Ovary (tissue), 7 donors: ENCODE measurements at regions not wholly inside any gene's neighbourhood (a gene's known extent, or its start where the extent isn't known, plus 50 kb on each side); places are given as distances from the start of the nearest gene placed in this dataset.

Experiments
- DNase-seq, 5 donors: peaks; one replicate each; pipeline ENCODE4 v3.0.0-alpha.2; 2019 to 2020
- H3K27ac ChIP-seq, 2 donors: fragments of 200-600 bp; one replicate each; pipeline versions ENCODE4 v1.5.1 to v1.8.0; 2019 to 2022
- H3K27me3 ChIP-seq: fragments of 200-600 bp; one replicate; pipeline ENCODE4 v1.8.0; 2022
- H3K36me3 ChIP-seq: fragments of 200-600 bp; sonication (generic); one replicate; pipeline ENCODE4 v1.5.1; 2019
- H3K4me1 ChIP-seq: one replicate; pipeline ENCODE4 v1.8.1; 2013; ENCODE audit warnings: mild to moderate bottlenecking, moderate library complexity; ENCODE audit not compliant: insufficient read depth
- H3K4me3 ChIP-seq: fragments of 200-600 bp; sonication (generic); one replicate; pipeline ENCODE4 v1.5.1; 2017
- H3K9me3 ChIP-seq, 2 donors: fragments of 200-600 bp in 1 of 2; sonication (generic) in 1 of 2; one replicate each; pipeline versions ENCODE4 v1.5.1 to v1.8.1; 2013 to 2019; ENCODE audit warnings: mild to moderate bottlenecking in 1 of 2, moderate library complexity in 1 of 2
- CTCF ChIP-seq, 3 donors: fragments of 450-650 bp in 2 of 3; fragments of 200-600 bp in 1 of 3; IDR thresholded peaks; one replicate each; pipeline versions ENCODE4 v1.5.1 to v1.8.0; 2016 to 2022; ENCODE audit warnings: antibody characterized with exemption in 3 of 3, mild to moderate bottlenecking in 1 of 3
- EP300 ChIP-seq: sonication (generic); formaldehyde crosslinking; IDR thresholded peaks from one replicate; pipeline ENCODE4 v1.6.1; 2017; ENCODE audit warnings: antibody characterized with exemption
- POLR2A ChIP-seq: fragments of 450-650 bp; IDR thresholded peaks from one replicate; pipeline ENCODE4 v1.6.1; 2017; ENCODE audit warnings: antibody characterized with exemption, mild to moderate bottlenecking, moderate library complexity
- WGBS, 3 donors: extraction: QIAGEN DNeasy Blood & Tissue Kit in 1 of 3; methylation state at CpG; one replicate each; pipeline versions ENCODE4 v1.1.5 to v1.1.7; 2013 to 2017; 5-methylcytosine and 5-hydroxymethylcytosine counted together
- intact Hi-C, 4 donors: fragments of 100-400 bp; cut with DNase I; formaldehyde crosslinking; loops; one replicate each; pipeline versions ENCODE4 v1.11.0 to v1.15.1; 2022 to 2023
- donor health status: DM: no; HTN: no; CAD: no; lungs with moderate emphysema.
- donor health status: DM: no; HTN: no; CAD: no.
- donor health status: Bipolar disorder and iron deficiency.
- donor health status: DM: no; HTN: no; CAD: no.
- donor health status: DM: yes; HTN: yes; CAD: no.

DNA sequence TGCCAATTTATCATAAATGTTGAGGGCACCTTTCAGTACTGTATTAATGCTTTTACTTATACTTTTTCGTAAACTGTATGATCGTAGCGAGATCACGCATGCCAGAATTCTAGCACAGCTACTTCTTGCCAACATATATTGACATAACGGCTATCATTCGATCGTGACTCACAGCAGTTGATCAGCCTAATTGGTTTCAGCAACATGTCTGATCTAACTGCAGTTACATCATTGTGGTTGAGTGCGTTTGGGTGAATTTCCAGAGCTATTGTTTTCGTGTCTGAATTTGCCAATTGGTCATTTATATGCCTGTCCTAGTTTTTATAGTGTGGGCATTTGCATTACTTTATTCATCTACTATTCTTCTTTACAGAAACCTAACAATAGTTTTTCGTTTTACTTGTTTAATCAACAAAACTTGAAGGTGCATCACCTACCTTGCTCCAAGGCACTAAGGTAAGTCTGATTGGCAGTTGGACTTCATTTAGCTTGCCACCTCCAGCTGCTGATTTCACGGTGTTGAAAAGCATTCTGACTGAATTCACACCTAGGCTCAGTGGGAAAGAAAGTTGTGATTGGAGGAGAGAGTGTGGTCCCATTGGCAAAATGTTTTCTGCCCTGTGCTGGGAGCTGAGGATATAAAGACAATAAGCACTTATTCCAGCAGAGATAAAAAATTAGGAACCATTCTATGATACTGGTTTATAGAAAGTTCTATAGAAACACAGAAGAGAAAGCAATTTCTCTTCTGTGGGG is 120.9 kb upstream of the RGMA start:
- no peaks in the 10 kb centered on the region for H3K4me1 ChIP-seq
- no peaks in the 10 kb centered on the region for H3K27me3 ChIP-seq
- no peak overlapping the region for H3K4me3 ChIP-seq
- no peaks in the 10 kb centered on the region for H3K36me3 ChIP-seq
- WGBS, 3 donors: 88 to 92% (median 90%) methylated on average over 11 of the region's 11 CpGs
- TF ChIP-seq CTCF (IDR thresholded peaks at IDR 0.05): no peak
- TF ChIP-seq POLR2A: no peak
- no peak for TF ChIP-seq EP300
- no peak overlapping the region for H3K27ac ChIP-seq
- intact Hi-C loops: no loop called here
- no peak for DNase-seq
- no peaks in the 10 kb centered on the region for H3K9me3 ChIP-seq

DNA sequence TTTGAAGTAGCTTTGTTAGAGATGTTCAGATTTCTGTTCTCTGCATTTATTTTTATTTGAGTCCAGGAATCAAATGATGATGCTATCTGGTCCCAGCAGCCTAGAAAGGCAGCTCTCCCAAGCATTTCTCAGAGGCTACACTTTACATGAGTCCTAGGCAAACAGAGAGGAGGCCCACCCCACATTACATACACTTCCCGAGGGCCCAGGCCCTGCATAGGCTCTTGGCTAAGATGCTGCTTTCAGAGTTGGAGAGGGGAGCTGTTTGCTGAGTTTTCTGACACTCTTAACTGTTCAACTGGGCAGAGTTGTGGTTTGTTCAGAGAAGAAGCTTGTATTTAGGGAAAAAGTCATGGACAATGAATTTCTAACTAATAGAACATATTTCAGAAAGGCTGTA is 117.9 kb upstream of the RGMA start:
- TF ChIP-seq CTCF (IDR thresholded peaks at IDR 0.05) (no peak), EP300 (no peak), POLR2A (no peak)
- no peaks in the 10 kb centered on the region for H3K9me3 ChIP-seq
- H3K4me3 ChIP-seq: no peak overlapping the region
- no peaks in the 10 kb centered on the region for H3K4me1 ChIP-seq
- no peak overlapping the region for H3K27ac ChIP-seq
- no peaks in the 10 kb centered on the region for H3K27me3 ChIP-seq
- no peak for DNase-seq
- intact Hi-C loops: no loop called here
- no peaks in the 10 kb centered on the region for H3K36me3 ChIP-seq
- 52 to 76% (median 67%) methylated on average over 1 of the region's 1 CpG for WGBS, 3 donors

- no peaks in the 10 kb centered on the region for H3K27me3 ChIP-seq
- intact Hi-C loops: no loop called here
- no peak overlapping the region for H3K27ac ChIP-seq
- H3K9me3 ChIP-seq: no peaks in the 10 kb centered on the region
- H3K4me3 ChIP-seq: no peak overlapping the region
- no peaks in the 10 kb centered on the region for H3K4me1 ChIP-seq
- WGBS, 3 donors: 82 to 91% (median 88%) methylated on average over 8 of the region's 8 CpGs
- no peaks in the 10 kb centered on the region for H3K36me3 ChIP-seq
- DNase-seq: no peak
- TF ChIP-seq POLR2A: no peak
- no peak for TF ChIP-seq EP300
- TF ChIP-seq CTCF (IDR thresholded peaks at IDR 0.05): no peak
Observed at GRCh38 chr15:93205413-93205812, 116.4 kb upstream of the RGMA start.

- 19 to 32% (median 22%) methylated on average over 1 of the region's 1 CpG for WGBS, 3 donors
- intact Hi-C loops: no loop called here
- Histone ChIP-seq H3K27me3 (no peaks in the 10 kb centered on the region), H3K9me3 (no peaks in the 10 kb centered on the region), H3K4me3 (no peak overlapping the region), H3K4me1 (no peaks in the 10 kb centered on the region), H3K36me3 (no peaks in the 10 kb centered on the region), H3K27ac (no peak overlapping the region)
- DNase-seq: no peak
- TF ChIP-seq POLR2A (no peak), EP300 (no peak), CTCF (IDR thresholded peaks at IDR 0.05) (no peak)
Observed at GRCh38 chr15:93203036-93203435, 114.0 kb upstream of the RGMA start.
